Effector CD8-positive, alpha-beta T cell (primary cell): ENCODE measurements at regions not wholly inside any gene's neighbourhood (a gene's known extent, or its start where the extent isn't known, plus 50 kb on each side); places are given as distances from the start of the nearest gene placed in this dataset.

Source experiments
- DNase-seq: peaks from one replicate; lab custom pipeline; 2025; lab: John Stamatoyannopoulos, UW

- no peak for DNase-seq
Observed at GRCh38 chr10:128661404-128662197, 535.4 kb upstream of the MKI67 start.

- DNase-seq = no peak
Observed at GRCh38 chr10:128662520-128662919, 536.3 kb upstream of the MKI67 start.

GRCh38 chr10:128664729-128665128 lies 538.5 kb upstream of the MKI67 start:
- DNase-seq = no peak

GRCh38 chr10:128675405-128675804 lies 549.2 kb upstream of the MKI67 start:
- no peak for DNase-seq

- DNase-seq = no peak
Observed at GRCh38 chr10:128680116-128680515, 553.9 kb upstream of the MKI67 start.

GRCh38 chr10:128684215-128684614 lies 558.0 kb upstream of the MKI67 start:
- no peak for DNase-seq

- no peak for DNase-seq
Observed at GRCh38 chr10:128686630-128687278, 560.5 kb upstream of the MKI67 start.

GRCh38 chr10:128687408-128687807 lies 561.2 kb upstream of the MKI67 start:
- DNase-seq = no peak

GRCh38 chr10:128687927-128688549 lies 561.8 kb upstream of the MKI67 start:
- no peak for DNase-seq

GRCh38 chr10:128689667-128690066 lies 563.4 kb upstream of the MKI67 start:
- no peak for DNase-seq

GRCh38 chr10:128693493-128694131 lies 567.4 kb upstream of the MKI67 start:
- DNase-seq = no peak

- no peak for DNase-seq
Observed at GRCh38 chr10:128694168-128694850, 568.1 kb upstream of the MKI67 start.

- DNase-seq = no peak
Observed at GRCh38 chr10:128694851-128695725, 568.9 kb upstream of the MKI67 start.

GRCh38 chr10:128695931-128696330 lies 569.7 kb upstream of the MKI67 start:
- DNase-seq = no peak

- DNase-seq = no peak
Observed at GRCh38 chr10:128697437-128697836, 571.2 kb upstream of the MKI67 start.

- no peak for DNase-seq
Observed at GRCh38 chr10:128701381-128701780, 575.2 kb upstream of the MKI67 start.

- DNase-seq = no peak
Observed at GRCh38 chr10:128701837-128702236, 575.6 kb upstream of the MKI67 start.

GRCh38 chr10:128704716-128705115 lies 578.5 kb upstream of the MKI67 start:
- no peak for DNase-seq

GRCh38 chr10:128708182-128708581 lies 582.0 kb upstream of the MKI67 start:
- DNase-seq = no peak

GRCh38 chr10:128709686-128710085 lies 583.5 kb upstream of the MKI67 start:
- DNase-seq = no peak
